Esophagus squamous epithelium (tissue), 5 donors: ENCODE measurements at regions not wholly inside any gene's neighbourhood (a gene's known extent, or its start where the extent isn't known, plus 50 kb on each side); places are given as distances from the start of the nearest gene placed in this dataset.

ENCODE experiments used
- DNase-seq: peaks from one replicate; lab custom pipeline; 2025; lab: John Stamatoyannopoulos, UW
- H3K27ac ChIP-seq, 4 donors: fragments of 200-600 bp; sonication (generic); one replicate each; pipeline ENCODE4 v1.5.1; 2016 to 2019; ENCODE audit warnings: mild to moderate bottlenecking in 1 of 4
- H3K27me3 ChIP-seq, 4 donors: fragments of 200-600 bp; sonication (generic); 1 replicate in 3 of 4; 2 replicates in 1 of 4; pipeline versions ENCODE4 v1.5.1 to v1.6.0; 2017 to 2021; ENCODE audit warnings: antibody characterized with exemption in 1 of 4
- H3K36me3 ChIP-seq, 3 donors: fragments of 200-600 bp; sonication (generic); one replicate each; pipeline ENCODE4 v1.5.1; 2016 to 2019
- H3K4me1 ChIP-seq, 3 donors: fragments of 200-600 bp; sonication (generic); one replicate each; pipeline ENCODE4 v1.5.1; 2017 to 2019
- H3K4me3 ChIP-seq, 4 donors: fragments of 200-600 bp; sonication (generic); 1 replicate in 3 of 4; 2 replicates in 1 of 4; pipeline ENCODE4 v1.5.1; 2016 to 2019; ENCODE audit warnings: mild to moderate bottlenecking in 2 of 4, moderate library complexity in 1 of 4
- H3K9me3 ChIP-seq, 3 donors: fragments of 200-600 bp; sonication (generic); one replicate each; pipeline ENCODE4 v1.5.1; 2016 to 2019
- POLR2A ChIP-seq, 4 donors: fragments of 450-650 bp; IDR thresholded peaks; one replicate each; pipeline ENCODE4 v1.6.1; 2017; ENCODE audit warnings: antibody characterized with exemption in 4 of 4, mild to moderate bottlenecking in 4 of 4, moderate library complexity in 3 of 4
- WGBS, 2 donors: methylation state at CpG; one replicate each; pipeline ENCODE4 v1.1.5; 2018; 5-methylcytosine and 5-hydroxymethylcytosine counted together
- intact Hi-C: fragments of 100-400 bp; cut with DNase I; formaldehyde crosslinking; loops from one replicate; pipeline ENCODE4 v1.15.0; 2022
- TF ChIP-seq, protein P1 (sequence below), 6 experiments: fragments of 450-650 bp in 4 of 6; fragments of 200-600 bp in 2 of 6; sonication (generic) in 2 of 6; IDR thresholded peaks; one replicate each; pipeline ENCODE4 v1.5.1; 2016 to 2019; ENCODE audit warnings: antibody characterized with exemption in 6 of 6, mild to moderate bottlenecking in 4 of 6, moderate library complexity in 4 of 6
- donor health status: DM: yes; HTN: yes; CAD: no.

DNA sequence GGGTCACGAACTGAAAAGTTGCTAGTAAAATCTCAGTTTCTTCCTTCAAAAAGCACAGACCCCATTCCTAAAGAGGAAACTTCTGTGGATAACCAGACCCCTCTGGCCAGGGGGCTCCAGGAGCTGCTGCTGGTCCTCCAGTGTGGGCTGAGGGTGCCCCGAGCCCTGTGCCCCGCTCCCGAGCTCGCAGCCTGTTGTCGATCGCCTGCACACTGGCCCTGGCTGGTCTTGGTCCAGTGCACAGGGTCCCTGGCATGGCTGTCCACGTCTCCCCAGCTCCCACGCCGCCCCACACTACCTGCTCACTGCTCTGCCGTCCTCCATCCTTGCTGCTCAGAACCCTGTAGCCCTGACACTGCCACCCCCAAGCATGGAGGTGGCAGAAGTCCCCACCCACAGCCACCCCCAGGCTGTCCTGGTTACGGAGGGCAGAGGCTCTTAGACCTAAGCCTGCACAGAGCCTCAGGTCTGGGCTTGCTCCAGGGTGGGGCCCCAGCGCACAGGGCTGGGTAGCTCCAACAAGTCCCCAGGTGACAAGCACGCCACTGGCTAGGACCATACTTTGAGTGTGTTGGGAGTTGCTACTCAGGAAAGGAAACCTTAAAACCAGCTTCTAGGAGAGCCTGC is 87.0 kb downstream of the PLXNA1 start:
- peak overlapping the region in 3 of 4 donors; percentile 52 to 80 (median 58) for H3K27ac ChIP-seq
- H3K9me3 ChIP-seq, result no peaks in the 10 kb centered on the region
- 53 to 62% methylated on average over 8 to 14 of the region's 14 CpGs for WGBS, 2 donors
- DNase-seq, result no peak
- intact Hi-C loops, result no loop called here
- peaks cover 0 to 27% (median 0%) of the 10 kb centered on the region in 4 donors for H3K27me3 ChIP-seq
- H3K4me1 ChIP-seq, result peaks cover 17 to 73% (median 41%) of the 10 kb centered on the region in 3 donors
- no peaks in the 10 kb centered on the region for H3K36me3 ChIP-seq
- no peak for TF ChIP-seq POLR2A (IDR thresholded peaks at IDR 0.05)
- TF ChIP-seq, protein P1, sequence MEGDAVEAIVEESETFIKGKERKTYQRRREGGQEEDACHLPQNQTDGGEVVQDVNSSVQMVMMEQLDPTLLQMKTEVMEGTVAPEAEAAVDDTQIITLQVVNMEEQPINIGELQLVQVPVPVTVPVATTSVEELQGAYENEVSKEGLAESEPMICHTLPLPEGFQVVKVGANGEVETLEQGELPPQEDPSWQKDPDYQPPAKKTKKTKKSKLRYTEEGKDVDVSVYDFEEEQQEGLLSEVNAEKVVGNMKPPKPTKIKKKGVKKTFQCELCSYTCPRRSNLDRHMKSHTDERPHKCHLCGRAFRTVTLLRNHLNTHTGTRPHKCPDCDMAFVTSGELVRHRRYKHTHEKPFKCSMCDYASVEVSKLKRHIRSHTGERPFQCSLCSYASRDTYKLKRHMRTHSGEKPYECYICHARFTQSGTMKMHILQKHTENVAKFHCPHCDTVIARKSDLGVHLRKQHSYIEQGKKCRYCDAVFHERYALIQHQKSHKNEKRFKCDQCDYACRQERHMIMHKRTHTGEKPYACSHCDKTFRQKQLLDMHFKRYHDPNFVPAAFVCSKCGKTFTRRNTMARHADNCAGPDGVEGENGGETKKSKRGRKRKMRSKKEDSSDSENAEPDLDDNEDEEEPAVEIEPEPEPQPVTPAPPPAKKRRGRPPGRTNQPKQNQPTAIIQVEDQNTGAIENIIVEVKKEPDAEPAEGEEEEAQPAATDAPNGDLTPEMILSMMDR (IDR thresholded peaks at IDR 0.05), result no peak
- H3K4me3 ChIP-seq, result peak overlapping the region in 3 of 4 donors; percentile 12 to 20 (median 15)

DNA sequence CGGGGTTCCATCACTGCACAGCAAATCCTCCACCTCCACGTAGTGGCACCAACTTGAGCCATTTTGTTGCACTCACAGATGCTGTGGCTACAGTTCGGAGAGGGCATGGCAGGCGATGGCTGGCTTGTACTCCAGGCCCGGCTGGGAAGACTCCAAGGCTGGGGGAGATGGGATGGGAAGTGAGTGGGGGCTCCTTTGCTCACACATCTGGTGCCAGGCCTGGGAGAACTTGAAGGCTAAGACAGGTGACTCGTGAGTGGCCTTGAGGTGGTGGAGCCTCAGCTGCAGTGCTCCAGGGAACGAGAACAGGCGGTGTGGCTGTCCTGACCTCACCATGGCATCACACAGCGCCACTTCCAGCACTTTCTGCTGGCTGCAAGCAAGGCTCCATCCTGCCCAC is 87.9 kb downstream of the PLXNA1 start:
- no peaks in the 10 kb centered on the region for H3K36me3 ChIP-seq
- no peak for DNase-seq
- TF ChIP-seq POLR2A (IDR thresholded peaks at IDR 0.05), result no peak
- peaks cover 17 to 74% (median 44%) of the 10 kb centered on the region in 3 donors for H3K4me1 ChIP-seq
- WGBS, 2 donors, result 83% methylated on average over 6 of the region's 9 CpGs; no CpG with 5 or more reads in 1 of the 2 donors
- peaks cover 0 to 27% (median 0%) of the 10 kb centered on the region in 4 donors for H3K27me3 ChIP-seq
- H3K9me3 ChIP-seq, result no peaks in the 10 kb centered on the region
- no peak overlapping the region for H3K4me3 ChIP-seq
- intact Hi-C loops, result no loop called here
- H3K27ac ChIP-seq, result peak overlapping the region in 3 of 4 donors; percentile 52 to 80 (median 57)

DNA sequence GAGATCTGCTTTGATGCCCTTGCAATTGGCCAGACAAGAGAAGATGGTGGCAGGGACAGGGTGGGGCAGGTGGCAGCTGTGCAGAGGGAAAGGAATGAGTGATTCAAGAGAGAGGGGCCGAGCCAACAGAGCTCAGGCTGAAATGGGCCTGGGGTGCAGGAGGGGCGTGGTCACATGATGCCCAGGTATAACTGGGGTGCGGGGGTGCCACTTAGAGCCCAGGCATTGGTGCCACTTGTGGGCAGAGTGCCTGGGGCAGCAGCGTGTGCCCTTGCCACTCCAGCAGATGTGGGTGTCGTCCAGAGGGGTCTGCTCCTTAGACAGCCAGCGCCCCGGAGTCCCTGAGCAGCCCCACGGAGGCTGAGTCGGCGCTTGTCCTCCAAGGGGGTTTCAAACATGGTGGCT is 88.7 kb downstream of the PLXNA1 start:
- H3K27ac ChIP-seq, result no peak overlapping the region
- intact Hi-C loops, result no loop called here
- H3K4me3 ChIP-seq, result no peak overlapping the region
- no peaks in the 10 kb centered on the region for H3K9me3 ChIP-seq
- H3K4me1 ChIP-seq, result peaks cover 17 to 75% (median 44%) of the 10 kb centered on the region in 3 donors
- 82% methylated on average over 10 of the region's 10 CpGs; no CpG with 5 or more reads in 1 of the 2 donors for WGBS, 2 donors
- peaks cover 0 to 24% (median 0%) of the 10 kb centered on the region in 4 donors for H3K27me3 ChIP-seq
- DNase-seq, result no peak
- TF ChIP-seq, protein P1 (IDR thresholded peaks at IDR 0.05), result no peak
- no peak for TF ChIP-seq POLR2A (IDR thresholded peaks at IDR 0.05)
- no peaks in the 10 kb centered on the region for H3K36me3 ChIP-seq

DNA sequence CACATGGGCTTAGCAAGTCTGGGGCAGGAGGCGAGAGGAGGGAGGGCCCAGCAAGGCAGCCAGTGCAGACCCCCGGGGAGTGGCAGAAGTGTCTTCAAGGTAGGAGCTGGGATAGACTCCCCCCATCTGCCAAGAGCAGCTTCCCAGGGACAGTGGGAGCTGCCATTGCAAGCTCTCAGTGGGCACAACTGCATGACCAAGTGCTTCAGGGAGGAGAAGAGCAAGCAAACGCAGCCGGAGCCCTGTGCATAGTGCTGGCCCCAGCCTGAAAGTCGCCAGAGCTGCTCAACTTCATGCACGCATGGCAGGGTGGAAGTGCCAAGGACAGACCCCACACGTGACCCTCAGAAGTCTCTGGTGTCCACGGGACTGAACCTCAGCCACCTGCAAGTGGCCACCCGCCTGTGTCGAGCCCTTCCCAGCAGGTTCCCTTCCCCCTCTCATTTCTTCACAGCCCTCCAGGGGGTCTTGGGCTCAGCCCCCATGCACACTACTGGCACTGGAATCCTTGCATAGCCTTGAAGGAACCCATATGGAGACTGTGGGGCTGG is 89.4 kb downstream of the PLXNA1 start:
- Histone ChIP-seq H3K4me1 (peaks cover 17 to 82% (median 44%) of the 10 kb centered on the region in 3 donors), H3K9me3 (no peaks in the 10 kb centered on the region), H3K4me3 (no peak overlapping the region), H3K36me3 (no peaks in the 10 kb centered on the region), H3K27me3 (peaks cover 0 to 19% (median 0%) of the 10 kb centered on the region in 4 donors), H3K27ac (no peak overlapping the region)
- WGBS, 2 donors, result 89 to 92% methylated on average over 7 to 9 of the region's 10 CpGs
- intact Hi-C loops, result no loop called here
- TF ChIP-seq, protein P1 (IDR thresholded peaks at IDR 0.05), result no peak
- TF ChIP-seq POLR2A (IDR thresholded peaks at IDR 0.05), result no peak
- DNase-seq, result no peak

- WGBS, 2 donors, result 40 to 58% methylated on average over 6 to 7 of the region's 16 CpGs
- Histone ChIP-seq H3K27me3 (peaks cover 0 to 17% (median 0%) of the 10 kb centered on the region in 4 donors), H3K4me1 (peaks cover 17 to 83% (median 44%) of the 10 kb centered on the region in 3 donors), H3K27ac (peak overlapping the region in 1 of 4 donors; percentile 23), H3K36me3 (no peaks in the 10 kb centered on the region), H3K4me3 (no peak overlapping the region), H3K9me3 (no peaks in the 10 kb centered on the region)
- TF ChIP-seq, protein P1 (IDR thresholded peaks at IDR 0.05), result no peak
- TF ChIP-seq POLR2A (IDR thresholded peaks at IDR 0.05), result no peak
- no peak for DNase-seq
- intact Hi-C loops, result no loop called here
Measured at GRCh38 chr3:127072971-127073783, 90.3 kb downstream of the PLXNA1 start.
